GM20000 (cell line): ENCODE measurements at regions not wholly inside any gene's neighbourhood (a gene's known extent, or its start where the extent isn't known, plus 50 kb on each side); places are given as distances from the start of the nearest gene placed in this dataset.

Experiments used
- DNase-seq: peaks from one replicate; pipeline ENCODE4 v3.0.0; 2012; ENCODE audit warnings: low spot score
- CTCF ChIP-seq: IDR thresholded peaks from 2 replicates; pipeline ENCODE4 v1.5.1; 2012; ENCODE audit warnings: mild to moderate bottlenecking, control low read depth; ENCODE audit errors: extremely low read depth, missing control alignments

- TF ChIP-seq CTCF: no peak
These were observed 382.7 kb upstream of the GALNTL6 start for GRCh38 chr4:171430495-171430894.

GRCh38 chr4:171397175-171397574, 416.0 kb upstream of the GALNTL6 start:
- TF ChIP-seq CTCF: no peak
- DNase-seq: no peak

More at GRCh38 chr4:171430495-171430894, 382.7 kb upstream of the GALNTL6 start:
- DNase-seq: no peak

- no peak for DNase-seq
- no peak for TF ChIP-seq CTCF
These were observed 422.6 kb upstream of the GALNTL6 start for GRCh38 chr4:171390626-171391025.

DNA sequence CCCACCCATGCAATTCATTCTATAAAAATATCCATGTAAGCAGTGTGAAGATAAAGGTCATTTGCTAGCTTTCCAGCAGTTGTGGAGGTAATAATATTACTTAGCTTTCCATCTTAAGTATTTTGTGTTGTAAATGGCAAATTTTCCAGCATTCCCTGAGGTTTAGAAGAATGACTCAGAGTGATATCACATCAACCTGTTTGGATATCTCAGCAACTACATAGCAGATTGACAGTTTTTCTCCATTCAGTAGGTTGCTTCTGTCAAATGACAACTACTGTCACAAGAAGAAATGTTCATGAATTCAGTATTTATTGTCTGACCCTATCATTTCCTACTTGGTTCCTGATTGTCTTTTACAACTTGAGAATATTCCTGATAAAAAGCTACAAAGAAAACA, 434.9 kb upstream of the GALNTL6 start:
- no peak for DNase-seq
- TF ChIP-seq CTCF: no peak

GRCh38 chr4:171376724-171377123, 436.5 kb upstream of the GALNTL6 start:
- DNase-seq: no peak
- TF ChIP-seq CTCF: no peak

DNA sequence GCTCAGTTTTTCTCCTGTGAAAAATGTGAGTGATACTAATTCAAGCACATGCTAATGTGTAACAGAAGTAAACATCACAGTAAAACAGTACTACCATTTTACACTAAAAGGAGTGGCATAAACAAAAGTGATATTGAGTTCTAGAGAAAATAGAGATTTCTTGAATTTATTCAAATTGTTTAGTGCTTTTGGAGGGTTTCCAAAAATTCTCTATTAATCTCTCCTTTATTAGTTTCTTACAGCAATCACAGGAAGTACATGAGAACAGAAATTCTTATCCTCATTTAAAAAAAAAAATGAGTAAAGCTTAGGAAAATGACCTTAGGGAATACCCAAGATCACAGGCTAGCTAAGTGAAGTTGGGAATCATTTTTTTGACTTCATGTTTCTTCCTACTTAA, 459.7 kb upstream of the GALNTL6 start:
- no peak for DNase-seq
- TF ChIP-seq CTCF: no peak

- TF ChIP-seq CTCF: no peak
- DNase-seq: no peak
These were observed 465.1 kb upstream of the GALNTL6 start for GRCh38 chr4:171348090-171348489.
